GM19468 (cell line): ENCODE measurements at regions not wholly inside any gene's neighbourhood (a gene's known extent, or its start where the extent isn't known, plus 50 kb on each side); places are given as distances from the start of the nearest gene placed in this dataset.
"Not testable (repeated sequence)": the region's sequence is repeated elsewhere in the genome, so short reads cannot be mapped to it uniquely, and the experiment has no call there.

Source experiments
- ATAC-seq: cut with Tn5 transposase; IDR thresholded peaks from one replicate; pipeline ENCODE4 v1.9.1; 2021; ENCODE audit warnings: mild to moderate bottlenecking, moderate library complexity, moderate number of reproducible peaks; ENCODE audit not compliant: unreplicated experiment; ENCODE audit errors: extremely low read depth

GRCh38 chr2:176423819-176424218, 154.6 kb downstream of the MTX2 start:
- no peak for ATAC-seq

DNA sequence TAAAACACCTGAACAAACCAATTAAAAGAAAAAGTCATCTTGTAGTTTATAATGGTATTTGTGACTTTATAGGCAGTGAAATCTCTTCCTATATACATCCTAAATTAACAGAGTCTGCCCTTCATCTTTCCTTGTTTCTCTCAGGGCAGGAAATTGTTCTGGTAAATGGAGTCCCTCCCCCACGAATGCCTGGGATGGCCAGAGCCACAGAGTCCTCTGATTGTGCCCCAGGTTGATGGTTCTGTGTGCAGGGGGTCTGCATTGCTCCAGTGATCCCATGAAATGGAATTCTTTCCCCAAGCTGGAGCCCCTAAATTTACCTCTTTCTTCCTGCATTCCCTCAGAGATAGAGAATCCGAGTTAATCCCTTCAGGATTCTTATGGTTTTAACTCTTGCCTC, 155.5 kb downstream of the MTX2 start:
- ATAC-seq, result no peak

GRCh38 chr2:176427549-176427948, 158.3 kb downstream of the MTX2 start:
- ATAC-seq, result no peak

DNA sequence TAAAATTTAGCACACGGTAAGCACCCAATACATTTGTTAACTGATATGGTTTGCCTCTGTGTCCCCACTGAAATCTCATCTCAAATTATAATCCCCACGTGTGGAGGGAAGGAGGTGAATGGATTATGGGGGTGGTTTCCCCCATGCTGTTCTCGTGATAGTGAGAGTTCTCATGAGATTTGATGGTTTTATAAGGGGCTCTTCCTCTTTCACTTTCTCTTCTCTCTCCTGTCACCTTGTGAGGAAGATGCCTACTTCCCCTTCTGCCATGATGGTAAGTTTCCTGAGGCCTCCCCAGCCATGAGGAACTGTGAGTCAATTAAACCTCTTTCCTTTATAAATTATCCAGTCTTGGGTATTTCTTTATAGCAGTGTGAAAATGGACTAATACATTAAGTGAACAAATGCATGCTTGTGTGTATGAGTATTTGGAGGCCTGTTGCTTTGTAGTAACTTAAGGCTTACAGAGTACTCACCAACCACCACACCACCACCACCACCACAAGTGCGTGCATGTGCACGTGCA, 159.8 kb downstream of the MTX2 start:
- ATAC-seq, result not testable (repeated sequence)

DNA sequence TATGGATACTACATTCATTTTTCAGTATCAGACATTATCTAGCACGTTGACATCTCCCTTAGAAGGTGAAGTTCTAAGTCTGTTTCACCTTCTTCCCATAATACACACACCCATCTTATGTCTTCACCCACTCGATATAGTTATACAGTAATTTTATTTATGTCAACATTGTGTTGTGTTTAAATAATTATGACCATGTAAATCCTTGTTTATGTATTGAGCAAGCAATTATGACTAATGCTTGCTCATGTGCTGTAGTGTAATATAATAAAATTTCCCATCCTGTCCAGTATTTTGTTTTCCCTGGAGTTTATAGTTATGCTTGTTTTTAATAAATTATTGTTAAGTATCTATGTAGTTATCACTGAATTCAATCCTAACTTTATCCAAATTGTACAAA, 163.2 kb downstream of the MTX2 start:
- no peak for ATAC-seq

GRCh38 chr2:176435729-176436128, 166.5 kb downstream of the MTX2 start:
- ATAC-seq, result no peak

DNA sequence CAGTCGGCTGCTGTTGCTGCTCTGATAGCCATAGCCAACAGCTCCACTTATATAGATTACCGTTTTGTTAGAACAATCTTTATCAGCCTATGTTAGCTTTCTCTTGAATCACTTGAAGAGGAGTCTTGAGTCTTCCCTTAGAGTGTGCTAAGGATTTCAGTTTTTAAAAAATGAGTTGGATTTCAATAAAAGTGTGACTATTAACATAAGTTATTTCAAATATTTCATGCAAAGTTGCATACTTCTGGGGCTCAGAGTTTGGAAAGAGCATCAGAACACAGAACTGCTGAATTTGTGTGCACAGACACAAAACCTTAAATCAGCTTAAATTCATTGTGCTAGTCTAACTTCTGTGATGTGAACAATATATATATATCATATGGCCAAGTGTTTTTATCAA, 174.7 kb downstream of the MTX2 start:
- no peak for ATAC-seq

- no peak for ATAC-seq
Observed at GRCh38 chr2:176445956-176446355, 176.7 kb downstream of the MTX2 start.

GRCh38 chr2:176446718-176447414, 177.6 kb downstream of the MTX2 start:
- ATAC-seq, result no peak

DNA sequence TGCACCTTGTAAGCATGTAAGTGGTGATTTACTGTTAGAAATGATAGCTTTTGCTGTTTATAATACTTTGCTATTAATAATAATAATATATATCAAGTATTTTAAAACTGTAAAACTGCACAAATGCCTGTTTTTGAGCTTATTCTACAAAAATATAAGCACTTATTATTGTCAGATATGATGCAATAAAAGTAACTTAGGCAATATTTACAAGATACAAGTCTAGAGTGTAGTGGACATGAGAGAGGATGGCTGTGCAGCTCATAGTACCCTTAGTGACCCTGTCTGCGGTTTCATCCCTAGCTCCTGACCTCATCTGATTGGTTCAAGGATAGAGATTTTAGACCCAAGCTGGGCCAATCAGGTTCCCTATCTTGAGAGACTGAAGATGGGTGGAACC, 178.4 kb downstream of the MTX2 start:
- no peak for ATAC-seq

GRCh38 chr2:176449852-176450251, 180.6 kb downstream of the MTX2 start:
- no peak for ATAC-seq

DNA sequence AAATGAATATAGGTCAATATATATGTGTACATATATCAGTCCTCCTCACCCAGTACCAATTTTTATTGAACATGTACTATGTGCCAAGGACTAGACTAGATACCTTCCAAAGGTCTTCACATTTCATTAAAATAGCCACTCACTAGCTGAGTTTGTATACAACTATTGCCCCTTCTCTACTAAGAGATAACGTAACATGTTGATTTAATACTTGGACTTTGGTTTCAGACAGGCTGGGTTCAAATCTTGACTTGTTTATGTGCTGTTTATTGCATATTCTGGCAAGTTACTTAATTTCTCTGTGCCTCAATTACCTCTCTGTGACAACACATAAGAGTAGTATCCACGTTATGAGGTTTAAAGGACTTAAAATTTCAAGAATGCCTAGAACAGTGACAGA, 184.5 kb downstream of the MTX2 start:
- no peak for ATAC-seq

- ATAC-seq, result no peak
Observed at GRCh38 chr2:176454893-176455815, 185.9 kb downstream of the MTX2 start.

GRCh38 chr2:176455816-176456291, 186.6 kb downstream of the MTX2 start:
- no peak for ATAC-seq

GRCh38 chr2:176457481-176457880, 188.2 kb downstream of the MTX2 start:
- no peak for ATAC-seq

GRCh38 chr2:176461098-176461808, 192.0 kb downstream of the MTX2 start:
- no peak for ATAC-seq

GRCh38 chr2:176461809-176462670, 192.8 kb downstream of the MTX2 start:
- ATAC-seq, result no peak

DNA sequence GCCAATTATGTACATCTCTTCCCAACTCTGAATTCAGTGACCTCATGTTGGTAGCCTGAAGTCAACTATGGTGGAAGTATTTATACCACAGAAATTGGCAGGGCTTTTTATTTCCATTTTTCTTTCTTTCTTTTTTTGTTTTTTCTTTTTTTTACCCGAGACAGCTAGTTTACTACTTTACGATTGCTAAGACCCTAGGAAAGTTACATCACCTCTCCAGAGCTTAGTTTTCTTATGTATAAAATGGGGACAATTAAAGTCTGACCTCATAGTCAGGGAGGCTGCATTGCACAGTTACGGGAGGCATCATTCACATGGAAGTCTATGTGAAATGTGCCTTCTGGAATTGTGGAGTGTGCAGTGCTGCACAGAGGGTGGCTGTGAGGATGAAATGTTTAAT, 194.3 kb downstream of the MTX2 start:
- no peak for ATAC-seq

- no peak for ATAC-seq
Observed at GRCh38 chr2:176464886-176465564, 195.8 kb downstream of the MTX2 start.
